Tibial nerve (tissue), 4 donors: ENCODE measurements at regions not wholly inside any gene's neighbourhood (a gene's known extent, or its start where the extent isn't known, plus 50 kb on each side); places are given as distances from the start of the nearest gene placed in this dataset.

Experiments
- CTCF ChIP-seq, 5 experiments: fragments of 200-600 bp in 3 of 5; fragments of 450-650 bp in 2 of 5; sonication (generic) in 3 of 5; IDR thresholded peaks; one replicate each; pipeline ENCODE4 v1.5.1; 2016 to 2019; ENCODE audit warnings: antibody characterized with exemption in 5 of 5, mild to moderate bottlenecking in 3 of 5, moderate library complexity in 2 of 5
- EP300 ChIP-seq, 2 donors: sonication (generic); formaldehyde crosslinking; IDR thresholded peaks; one replicate each; pipeline ENCODE4 v1.6.1; 2017; ENCODE audit warnings: antibody characterized with exemption in 2 of 2, mild to moderate bottlenecking in 1 of 2
- POLR2A ChIP-seq, 2 donors: fragments of 450-650 bp; IDR thresholded peaks; one replicate each; pipeline ENCODE4 v1.6.1; 2017; ENCODE audit warnings: antibody characterized with exemption in 2 of 2, mild to moderate bottlenecking in 2 of 2, moderate library complexity in 2 of 2

- TF ChIP-seq POLR2A (IDR thresholded peaks at IDR 0.05), result no peak
- TF ChIP-seq CTCF (IDR thresholded peaks at IDR 0.05), result no peak
- no peak for TF ChIP-seq EP300 (IDR thresholded peaks at IDR 0.05)
These were observed 93.4 kb upstream of the TBL1XR1 start for GRCh38 chr3:177290633-177291032.
